ENCODE measurements at regions not wholly inside any gene's neighbourhood (a gene's known extent, or its start where the extent isn't known, plus 50 kb on each side); places are given as distances from the start of the nearest gene placed in this dataset.
"Not testable (repeated sequence)": the region's sequence is repeated elsewhere in the genome, so short reads cannot be mapped to it uniquely, and the experiment has no call there.

DNA sequence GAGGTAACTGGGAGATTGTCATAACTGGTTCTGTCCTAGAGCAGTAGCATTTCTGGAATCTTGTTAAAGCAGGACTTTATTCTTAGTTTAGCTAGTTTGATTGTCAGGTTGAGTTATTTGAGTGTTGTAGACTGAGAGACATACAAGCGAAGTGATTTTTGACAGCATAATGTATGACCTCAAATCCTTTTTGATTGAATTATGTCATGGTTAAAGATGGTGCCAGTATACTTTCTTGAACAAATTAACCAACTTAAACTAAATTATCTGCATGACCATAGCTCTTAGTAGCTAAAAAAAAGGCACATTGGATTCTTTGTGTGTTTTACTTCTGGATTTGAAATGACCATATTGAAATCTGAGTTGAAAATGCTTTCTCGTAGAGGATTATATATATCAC lies 626.6 kb downstream of the TMTC2 start:
- no peaks in the 10 kb centered on the region for H3K36me3 ChIP-seq (replicated peaks in 1 of 2; ENCODE audit: insufficient read depth in 1 of 2, low read depth in 2 of 2)
- H3K4me3 ChIP-seq, result no peak overlapping the region
- no peaks in the 10 kb centered on the region for H3K4me1 ChIP-seq
- ATAC-seq (no peak), DNase-seq (no peak)
- no peak overlapping the region for H3K27ac ChIP-seq
- no peaks in the 10 kb centered on the region for H3K9me3 ChIP-seq
- WGBS, 2 donors, result 83 to 89% methylated on average over 2 of the region's 2 CpGs
- no peak for TF ChIP-seq CTCF (IDR thresholded peaks at IDR 0.05)
- TF ChIP-seq POLR2A (IDR thresholded peaks at IDR 0.05), result no peak
- H3K27me3 ChIP-seq, result no peaks in the 10 kb centered on the region
- intact Hi-C loops (cut with DNase I), result no loop called here

DNA sequence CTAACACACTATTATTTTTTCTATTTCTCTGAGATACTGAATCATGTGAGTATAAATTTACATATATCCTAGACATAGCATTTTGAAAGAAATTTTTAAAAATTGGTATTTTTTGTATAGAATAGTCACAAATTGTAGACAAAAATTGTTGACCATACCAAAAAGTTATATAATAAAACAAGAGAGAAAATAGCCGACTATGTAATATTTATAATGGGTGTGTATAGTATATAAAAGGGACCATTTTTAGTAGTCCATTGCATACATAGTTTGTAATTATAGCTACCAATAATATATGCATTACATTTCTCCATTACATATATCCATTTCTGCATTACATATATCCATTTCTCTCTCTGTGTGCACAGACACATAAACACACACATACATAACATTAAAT lies 590.2 kb downstream of the TMTC2 start:
- no peaks in the 10 kb centered on the region for H3K9me3 ChIP-seq
- H3K4me1 ChIP-seq, result no peaks in the 10 kb centered on the region
- TF ChIP-seq CTCF (IDR thresholded peaks at IDR 0.05), result no peak
- H3K4me3 ChIP-seq, result no peak overlapping the region
- WGBS, 2 donors, result 74 to 91% methylated on average over 1 of the region's 1 CpG
- no peaks in the 10 kb centered on the region for H3K36me3 ChIP-seq (replicated peaks in 1 of 2; ENCODE audit: insufficient read depth in 1 of 2, low read depth in 2 of 2)
- no peaks in the 10 kb centered on the region for H3K27me3 ChIP-seq
- DNase-seq, result no peak
- no peak for ATAC-seq
- no peak overlapping the region for H3K27ac ChIP-seq
- intact Hi-C loops (cut with DNase I), result no loop called here

GRCh38 chr12:83271201-83271600 lies 584.5 kb downstream of the TMTC2 start:
- DNase-seq (no peak), ATAC-seq (no peak)
- Histone ChIP-seq H3K36me3 (replicated peaks in 1 of 2; ENCODE audit: insufficient read depth in 1 of 2, low read depth in 2 of 2) (no peaks in the 10 kb centered on the region), H3K9me3 (peaks cover 0 to 3% (median 0%) of the 10 kb centered on the region in 3 donors), H3K4me3 (no peak overlapping the region), H3K27ac (no peak overlapping the region), H3K27me3 (no peaks in the 10 kb centered on the region), H3K4me1 (no peaks in the 10 kb centered on the region)
- intact Hi-C loops (cut with DNase I), result no loop called here
- 54 to 71% methylated on average over 2 of the region's 2 CpGs for WGBS, 2 donors
- TF ChIP-seq CTCF (IDR thresholded peaks at IDR 0.05), result no peak
- TF ChIP-seq POLR2A (IDR thresholded peaks at IDR 0.05), result no peak

- Histone ChIP-seq H3K27me3 (no peaks in the 10 kb centered on the region), H3K4me1 (no peaks in the 10 kb centered on the region), H3K4me3 (no peak overlapping the region), H3K36me3 (replicated peaks in 1 of 2; ENCODE audit: insufficient read depth in 1 of 2, low read depth in 2 of 2) (no peaks in the 10 kb centered on the region), H3K9me3 (peaks cover 0 to 3% (median 0%) of the 10 kb centered on the region in 3 donors), H3K27ac (no peak overlapping the region)
- TF ChIP-seq CTCF (IDR thresholded peaks at IDR 0.05), result no peak
- intact Hi-C loops (cut with DNase I), result no loop called here
- ATAC-seq (no peak), DNase-seq (no peak)
These were observed 579.1 kb downstream of the TMTC2 start for GRCh38 chr12:83265808-83266207.

DNA sequence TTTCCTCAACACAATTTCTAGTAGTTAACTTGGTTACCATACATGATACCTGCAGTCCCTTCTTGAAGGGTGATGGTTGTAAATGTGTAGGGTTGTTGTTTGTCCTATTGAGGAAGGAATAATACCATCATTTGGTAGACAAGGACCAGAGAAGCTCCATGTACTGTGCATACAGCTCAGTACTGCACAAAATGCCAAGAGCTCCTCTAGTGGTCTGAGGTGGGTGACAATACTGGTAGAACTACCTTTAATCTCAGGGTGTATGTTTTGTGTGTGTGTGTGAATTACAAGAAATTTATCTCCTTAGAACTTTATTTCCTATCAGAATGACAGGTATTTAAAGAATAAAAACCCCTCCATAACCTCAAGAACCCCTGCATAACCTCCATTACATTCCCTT lies 575.3 kb downstream of the TMTC2 start:
- H3K27ac ChIP-seq, result no peak overlapping the region
- H3K4me3 ChIP-seq, result no peak overlapping the region
- no peaks in the 10 kb centered on the region for H3K27me3 ChIP-seq
- intact Hi-C loops (cut with DNase I), result no loop called here
- ATAC-seq (no peak), DNase-seq (no peak)
- no peak for TF ChIP-seq POLR2A (IDR thresholded peaks at IDR 0.05)
- TF ChIP-seq CTCF (IDR thresholded peaks at IDR 0.05), result peak in 1 of 7 experiments; percentile 11
- H3K4me1 ChIP-seq, result no peaks in the 10 kb centered on the region
- no peaks in the 10 kb centered on the region for H3K9me3 ChIP-seq
- no peaks in the 10 kb centered on the region for H3K36me3 ChIP-seq (replicated peaks in 1 of 2; ENCODE audit: insufficient read depth in 1 of 2, low read depth in 2 of 2)

DNA sequence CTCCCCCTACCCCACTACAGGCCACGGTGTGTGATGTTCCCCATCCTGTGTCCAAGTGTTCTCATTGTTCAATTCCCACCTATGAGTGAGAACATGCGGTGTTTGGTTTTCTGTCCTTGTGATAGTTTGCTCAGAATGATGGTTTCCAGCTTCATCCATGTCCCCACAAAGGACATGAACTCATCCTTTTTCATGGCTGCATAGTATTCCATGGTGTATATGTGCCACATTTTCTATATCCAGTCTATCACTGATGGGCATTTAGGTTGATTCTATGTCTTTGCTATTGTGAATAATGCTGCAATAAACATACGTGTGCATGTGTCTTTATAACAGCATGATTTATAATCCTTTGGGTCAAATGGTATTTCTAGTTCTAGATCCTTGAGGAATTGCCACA lies 573.4 kb downstream of the TMTC2 start:
- H3K36me3 ChIP-seq (replicated peaks in 1 of 2; ENCODE audit: insufficient read depth in 1 of 2, low read depth in 2 of 2); H3K27ac ChIP-seq; intact Hi-C loops (cut with DNase I); DNase-seq; H3K4me1 ChIP-seq; H3K9me3 ChIP-seq; H3K27me3 ChIP-seq; ATAC-seq; H3K4me3 ChIP-seq: not testable (repeated sequence)
- WGBS, 2 donors, result 91 to 94% methylated on average over 3 of the region's 3 CpGs
